GM12872 (cell line): ENCODE measurements at regions not wholly inside any gene's neighbourhood (a gene's known extent, or its start where the extent isn't known, plus 50 kb on each side); places are given as distances from the start of the nearest gene placed in this dataset.

Source experiments
- TF ChIP-seq, protein P1 (sequence below): IDR thresholded peaks from 3 replicates; pipeline ENCODE4 v1.5.1; 2011; ENCODE audit warnings: low read depth, mild to moderate bottlenecking, low read length, moderate library complexity; ENCODE audit not compliant: insufficient read depth

DNA sequence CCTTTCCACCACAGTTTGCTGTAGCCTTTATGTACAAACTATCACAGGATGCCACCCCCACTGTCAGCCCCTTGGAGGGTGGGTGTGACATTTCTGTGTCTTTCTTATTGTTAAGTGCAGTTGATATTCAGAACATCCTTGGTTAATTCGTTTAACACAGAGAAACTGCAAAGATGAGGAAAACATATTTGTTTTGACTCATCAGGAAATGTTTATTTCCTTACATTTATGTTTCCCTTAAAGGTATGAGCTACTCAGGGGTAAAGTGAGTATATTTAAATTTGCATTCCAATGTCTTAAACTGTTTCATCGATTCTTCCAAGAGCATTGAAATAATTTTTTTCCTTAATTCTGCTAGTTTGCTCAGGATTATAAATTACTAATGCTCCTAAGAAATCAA lies 243.4 kb downstream of the RDH14 start:
- TF ChIP-seq, protein P1, sequence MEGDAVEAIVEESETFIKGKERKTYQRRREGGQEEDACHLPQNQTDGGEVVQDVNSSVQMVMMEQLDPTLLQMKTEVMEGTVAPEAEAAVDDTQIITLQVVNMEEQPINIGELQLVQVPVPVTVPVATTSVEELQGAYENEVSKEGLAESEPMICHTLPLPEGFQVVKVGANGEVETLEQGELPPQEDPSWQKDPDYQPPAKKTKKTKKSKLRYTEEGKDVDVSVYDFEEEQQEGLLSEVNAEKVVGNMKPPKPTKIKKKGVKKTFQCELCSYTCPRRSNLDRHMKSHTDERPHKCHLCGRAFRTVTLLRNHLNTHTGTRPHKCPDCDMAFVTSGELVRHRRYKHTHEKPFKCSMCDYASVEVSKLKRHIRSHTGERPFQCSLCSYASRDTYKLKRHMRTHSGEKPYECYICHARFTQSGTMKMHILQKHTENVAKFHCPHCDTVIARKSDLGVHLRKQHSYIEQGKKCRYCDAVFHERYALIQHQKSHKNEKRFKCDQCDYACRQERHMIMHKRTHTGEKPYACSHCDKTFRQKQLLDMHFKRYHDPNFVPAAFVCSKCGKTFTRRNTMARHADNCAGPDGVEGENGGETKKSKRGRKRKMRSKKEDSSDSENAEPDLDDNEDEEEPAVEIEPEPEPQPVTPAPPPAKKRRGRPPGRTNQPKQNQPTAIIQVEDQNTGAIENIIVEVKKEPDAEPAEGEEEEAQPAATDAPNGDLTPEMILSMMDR, result no peak

DNA sequence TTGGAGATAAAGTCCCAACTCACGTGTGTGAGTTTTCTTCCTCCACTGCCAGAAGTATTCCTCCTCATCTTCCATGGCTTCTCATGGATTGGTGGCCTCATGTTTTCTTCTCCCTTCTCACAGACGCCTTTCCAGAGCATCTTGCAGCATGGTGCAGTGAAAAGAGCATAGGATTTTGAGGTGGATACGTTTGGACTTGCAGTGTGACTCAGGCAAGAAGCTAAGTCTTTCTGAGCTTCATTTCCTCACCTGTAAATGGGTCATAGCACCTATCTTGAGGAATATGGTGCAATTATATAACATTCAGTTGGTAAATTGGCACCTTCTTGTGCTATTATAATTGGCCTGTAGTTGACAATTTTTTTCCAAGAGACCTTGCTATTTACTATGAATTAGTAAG lies 247.6 kb downstream of the RDH14 start:
- TF ChIP-seq, protein P1, result no peak

DNA sequence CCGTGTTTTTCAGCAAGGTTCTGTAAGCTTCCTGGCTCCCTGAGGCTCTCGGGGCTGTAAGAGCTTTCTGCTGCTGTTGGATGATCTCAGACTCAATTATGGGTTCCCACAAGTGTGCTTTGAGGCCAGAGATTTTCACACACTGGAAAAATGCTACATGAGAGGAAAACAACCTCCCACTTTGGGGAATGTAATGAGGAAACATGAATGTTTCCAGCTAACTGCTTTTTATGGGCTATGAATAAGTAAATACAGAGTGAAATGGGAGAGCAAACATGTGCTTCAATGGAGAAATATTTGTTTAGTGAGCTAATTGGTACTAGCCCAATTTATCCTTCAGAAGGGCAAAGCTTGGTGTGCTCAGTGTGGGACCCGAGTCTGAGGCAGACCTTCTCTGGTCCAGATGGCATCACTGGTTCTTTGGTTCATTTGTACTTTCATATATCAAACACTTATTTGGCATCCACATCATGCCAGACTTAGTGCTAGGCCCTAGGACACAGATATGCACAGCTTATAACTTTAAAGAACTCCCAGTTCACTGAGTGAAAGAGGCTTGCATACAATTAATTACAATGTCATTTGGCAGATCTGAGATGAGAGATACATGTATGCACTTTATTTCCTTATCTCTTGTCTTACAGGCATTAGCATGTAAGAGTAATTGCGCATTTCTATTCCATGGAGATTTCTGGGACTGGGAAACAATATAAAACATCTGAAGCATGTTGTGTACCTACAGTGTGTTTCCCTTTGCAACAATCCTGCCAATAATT lies 248.8 kb downstream of the RDH14 start:
- TF ChIP-seq, protein P1, result no peak

DNA sequence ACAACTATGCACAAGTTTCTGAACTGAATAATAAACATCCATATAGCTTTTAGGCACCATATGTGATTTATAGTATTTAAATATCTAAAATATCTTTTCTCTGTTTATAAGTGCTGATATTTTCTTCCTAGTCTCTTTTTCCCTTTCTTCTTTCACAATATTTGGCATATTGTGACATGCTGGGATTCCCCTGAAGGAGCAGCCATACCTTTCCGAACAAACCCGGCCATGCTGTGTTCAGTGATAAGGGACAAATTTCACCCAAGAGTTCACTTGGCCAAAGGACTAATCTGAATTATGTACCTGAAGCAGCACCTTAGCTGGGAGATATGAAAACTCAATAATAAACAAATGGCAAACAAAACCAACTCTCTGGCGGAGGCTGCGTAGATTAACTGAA lies 250.8 kb downstream of the RDH14 start:
- TF ChIP-seq, protein P1, result no peak

DNA sequence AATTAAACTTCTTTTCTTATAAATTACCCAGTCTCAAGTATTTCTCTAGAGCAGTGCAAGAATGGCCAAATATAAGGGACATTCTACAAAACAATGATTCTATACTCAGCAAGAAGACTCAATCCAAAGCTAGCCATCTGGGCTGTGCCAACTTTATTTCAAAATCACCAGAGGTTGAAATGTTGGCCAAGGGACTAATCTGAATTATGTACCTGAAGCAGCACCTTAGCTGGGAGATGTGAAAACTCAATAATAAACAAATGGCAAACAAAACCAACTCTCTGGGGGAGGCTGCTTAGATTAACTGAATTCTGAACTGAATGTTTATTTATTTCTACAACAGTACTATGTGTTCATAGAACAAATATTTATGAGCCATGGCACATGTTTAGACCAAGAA lies 251.3 kb downstream of the RDH14 start:
- TF ChIP-seq, protein P1, result no peak

DNA sequence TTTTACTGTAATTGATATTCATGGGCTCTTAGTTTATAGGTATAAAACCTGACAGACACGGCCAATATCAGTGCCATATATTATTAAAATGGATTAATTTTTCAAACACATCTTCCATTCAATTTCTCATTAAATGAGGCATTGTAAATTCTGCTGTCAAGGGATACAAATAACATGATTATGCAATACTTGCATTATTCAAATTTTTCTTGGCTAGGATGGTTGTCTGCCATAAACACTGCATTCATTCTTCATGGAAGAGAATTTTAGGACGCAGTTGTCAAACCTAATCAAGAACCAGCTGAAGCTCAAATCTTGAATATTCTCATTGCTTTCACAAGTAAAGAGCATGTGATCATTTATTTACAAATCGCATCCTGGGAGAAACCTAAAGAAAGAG lies 255.6 kb downstream of the RDH14 start:
- TF ChIP-seq, protein P1, result no peak

DNA sequence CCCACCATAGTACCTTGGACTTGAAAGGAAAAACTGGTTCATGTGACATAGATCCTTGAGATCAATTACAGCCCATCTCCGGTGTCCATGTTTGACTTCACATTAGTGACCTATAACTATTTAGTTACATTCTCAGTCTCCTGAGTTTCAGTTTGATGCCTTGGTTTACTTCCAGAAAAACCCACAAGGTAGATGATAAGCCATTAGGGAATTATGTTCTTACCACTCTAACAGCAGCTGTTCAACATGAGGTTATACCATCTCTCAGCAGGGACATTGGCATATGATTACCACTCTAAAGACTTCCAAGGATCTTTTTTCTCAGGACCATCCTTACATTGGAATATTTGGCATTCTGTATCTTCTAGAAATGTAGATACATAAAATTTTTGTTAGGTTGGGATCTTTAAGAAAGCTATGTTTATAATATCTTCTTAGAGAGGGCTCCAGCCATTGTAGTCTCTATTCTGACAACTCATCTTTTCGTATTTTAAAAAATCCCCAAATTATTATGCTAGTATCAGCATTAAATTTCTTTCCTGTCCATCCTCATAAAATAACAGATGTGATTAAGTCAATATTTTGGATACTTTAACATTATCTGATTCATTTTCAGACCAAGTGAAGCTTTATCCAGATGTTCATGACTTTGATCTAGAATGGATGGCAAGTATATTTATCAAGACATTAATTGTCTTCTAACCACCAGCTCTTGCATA lies 258.9 kb downstream of the RDH14 start:
- TF ChIP-seq, protein P1, result no peak
